WTC11 (cell line): ENCODE measurements at regions not wholly inside any gene's neighbourhood (a gene's known extent, or its start where the extent isn't known, plus 50 kb on each side); places are given as distances from the start of the nearest gene placed in this dataset.

Experiments used
- ATAC-seq: fragments of 200-7000 bp; cut with Tn5 transposase; 2 replicates; pipeline ENCODE4 v1.10.0; 2021; ENCODE audit warnings: mild to moderate bottlenecking, moderate library complexity
- CTCF ChIA-PET: fragments of 300-600 bp; sonication (Branson Sonifier 250); formaldehyde crosslinking; loops from one replicate; lab custom pipeline; 2021; ENCODE audit warnings: antibody characterized with exemption; lab: Charles Lee
- POLR2A ChIA-PET: fragments of 350-600 bp; sonication (Branson Sonifier 250); formaldehyde crosslinking; loops from one replicate; lab custom pipeline; 2021; ENCODE audit warnings: antibody characterized with exemption; lab: Charles Lee
- DNase-seq: peaks from one replicate; pipeline ENCODE4 v3.0.0; 2021; ENCODE audit warnings: low spot score
- H3K27ac Mint-ChIP-seq: 2 replicates; pipeline ENCODE4 v1.8.0; 2021; ENCODE audit warnings: mixed read lengths
- H3K27me3 Mint-ChIP-seq: 2 replicates; pipeline ENCODE4 v1.8.0; 2021; ENCODE audit warnings: low read depth, mild to moderate bottlenecking, moderate library complexity, mixed read lengths
- H3K36me3 Mint-ChIP-seq: 2 replicates; pipeline ENCODE4 v1.8.0; 2021; ENCODE audit warnings: mixed read lengths
- H3K4me1 Mint-ChIP-seq: 2 replicates; pipeline ENCODE4 v1.8.0; 2022; ENCODE audit warnings: mixed read lengths
- H3K4me3 Mint-ChIP-seq: 2 replicates; pipeline ENCODE4 v1.8.0; 2021; ENCODE audit warnings: mild to moderate bottlenecking, moderate library complexity, mixed read lengths
- H3K9me3 Mint-ChIP-seq: 2 replicates; pipeline ENCODE4 v1.8.0; 2021; ENCODE audit warnings: mixed read lengths
- E2F1 ChIP-seq: sonication (generic); formaldehyde crosslinking; IDR thresholded peaks from 2 replicates; pipeline ENCODE4 v1.8.0; 2022; ENCODE audit warnings: mild to moderate bottlenecking, missing genetic modification reagents
- ERG ChIP-seq: fragments of 250-450 bp; sonication (Bioruptor Pico); IDR thresholded peaks from 2 replicates; pipeline ENCODE4 v1.8.0; 2021; ENCODE audit warnings: mild to moderate bottlenecking
- FOXK1 ChIP-seq: sonication (generic); formaldehyde crosslinking; IDR thresholded peaks from 2 replicates; pipeline ENCODE4 v1.8.0; 2022; ENCODE audit warnings: mild to moderate bottlenecking, moderate library complexity, missing genetic modification reagents
- HMGA2 ChIP-seq: fragments of 250-450 bp; sonication (Bioruptor Pico); IDR thresholded peaks from 2 replicates; pipeline ENCODE4 v1.4.0; 2021; ENCODE audit warnings: mild to moderate bottlenecking, moderate library complexity
- JUN ChIP-seq: sonication (generic); formaldehyde crosslinking; IDR thresholded peaks from 2 replicates; pipeline ENCODE4 v1.8.0; 2023; ENCODE audit warnings: mild to moderate bottlenecking, missing genetic modification reagents
- KAT7 ChIP-seq: sonication (generic); formaldehyde crosslinking; IDR thresholded peaks from 2 replicates; pipeline ENCODE4 v1.8.1; 2023; ENCODE audit warnings: missing genetic modification reagents, mild to moderate bottlenecking, borderline replicate concordance
- NR1H2 ChIP-seq: sonication (generic); formaldehyde crosslinking; IDR thresholded peaks from 2 replicates; pipeline ENCODE4 v1.9.0; 2021; ENCODE audit warnings: mild to moderate bottlenecking, moderate library complexity, missing genetic modification reagents
- PRDM15 ChIP-seq: sonication (generic); formaldehyde crosslinking; IDR thresholded peaks from 2 replicates; pipeline ENCODE4 v1.8.0; 2022; ENCODE audit warnings: missing genetic modification reagents
- PRRX2 ChIP-seq: fragments of 250-450 bp; sonication (Bioruptor Pico); IDR thresholded peaks from 2 replicates; pipeline ENCODE4 v1.8.0; 2021; ENCODE audit warnings: mild to moderate bottlenecking
- USF2 ChIP-seq: sonication (generic); formaldehyde crosslinking; IDR thresholded peaks from 2 replicates; pipeline ENCODE4 v1.8.1; 2023; ENCODE audit warnings: mild to moderate bottlenecking, missing genetic modification reagents, moderate library complexity
- ZBTB43 ChIP-seq: sonication (generic); formaldehyde crosslinking; IDR thresholded peaks from 2 replicates; pipeline ENCODE4 v1.8.1; 2023; ENCODE audit warnings: mild to moderate bottlenecking, missing genetic modification reagents
- ZNF512 ChIP-seq: sonication (generic); formaldehyde crosslinking; IDR thresholded peaks from 2 replicates; pipeline ENCODE4 v1.8.1; 2022; ENCODE audit warnings: missing genetic modification reagents, borderline replicate concordance

- no peak for TF ChIP-seq ZBTB43 (CRISPR knock-in tag)
Measured at GRCh38 chr6:140174524-140174923, 800.1 kb upstream of the CITED2 start (continued).

- ATAC-seq, result no peak
- ChIA-PET CTCF (no interaction called here), POLR2A (no interaction called here)
- Mint-ChIP-seq H3K27ac (no peak overlapping the region), H3K36me3 (peaks cover 20% of the 10 kb centered on the region), H3K4me3 (no peak overlapping the region), H3K9me3 (peaks cover 23% of the 10 kb centered on the region), H3K27me3 (no peaks in the 10 kb centered on the region), H3K4me1 (peaks cover 3% of the 10 kb centered on the region; the same call in 1 of the 2 replicates)
- TF ChIP-seq KAT7 (CRISPR knock-in tag) (no peak), PRRX2 (CRISPR knock-in tag) (no peak), E2F1 (no peak), JUN (no peak)
- no peak for DNase-seq
Measured at GRCh38 chr6:140168365-140168764, 793.9 kb upstream of the CITED2 start.

GRCh38 chr6:140160909-140161308 lies 786.5 kb upstream of the CITED2 start:
- no peak for DNase-seq
- H3K4me3 Mint-ChIP-seq, result no peak overlapping the region
- H3K27ac Mint-ChIP-seq, result no peak overlapping the region
- no peak for ATAC-seq
- CTCF ChIA-PET, result interaction anchor here (0.6 kb wide), 1 partner anchor 590 kb away, joined by 4 read pairs; no protein-coding TSS in a partner anchor
- peaks cover 12% of the 10 kb centered on the region; the same call in 1 of the 2 replicates for H3K9me3 Mint-ChIP-seq
- H3K4me1 Mint-ChIP-seq, result peaks cover 3% of the 10 kb centered on the region; the same call in 1 of the 2 replicates
- H3K36me3 Mint-ChIP-seq, result peaks cover 6% of the 10 kb centered on the region
- TF ChIP-seq NR1H2 (CRISPR knock-in tag) (no peak), FOXK1 (CRISPR knock-in tag) (no peak), USF2 (CRISPR knock-in tag) (no peak), HMGA2 (CRISPR knock-in tag) (peak; percentile 94), ERG (CRISPR knock-in tag) (no peak), PRDM15 (CRISPR knock-in tag) (no peak), ZNF512 (no peak)
- POLR2A ChIA-PET, result no interaction called here
- H3K27me3 Mint-ChIP-seq, result no peaks in the 10 kb centered on the region
